ENCODE measurements at regions not wholly inside any gene's neighbourhood (a gene's known extent, or its start where the extent isn't known, plus 50 kb on each side); places are given as distances from the start of the nearest gene placed in this dataset.
"Not testable (repeated sequence)": the region's sequence is repeated elsewhere in the genome, so short reads cannot be mapped to it uniquely, and the experiment has no call there.

- TF ChIP-seq ZFX (IDR thresholded peaks at IDR 0.05; ENCODE audit: borderline replicate concordance): no peak
- TF ChIP-seq, protein P1, sequence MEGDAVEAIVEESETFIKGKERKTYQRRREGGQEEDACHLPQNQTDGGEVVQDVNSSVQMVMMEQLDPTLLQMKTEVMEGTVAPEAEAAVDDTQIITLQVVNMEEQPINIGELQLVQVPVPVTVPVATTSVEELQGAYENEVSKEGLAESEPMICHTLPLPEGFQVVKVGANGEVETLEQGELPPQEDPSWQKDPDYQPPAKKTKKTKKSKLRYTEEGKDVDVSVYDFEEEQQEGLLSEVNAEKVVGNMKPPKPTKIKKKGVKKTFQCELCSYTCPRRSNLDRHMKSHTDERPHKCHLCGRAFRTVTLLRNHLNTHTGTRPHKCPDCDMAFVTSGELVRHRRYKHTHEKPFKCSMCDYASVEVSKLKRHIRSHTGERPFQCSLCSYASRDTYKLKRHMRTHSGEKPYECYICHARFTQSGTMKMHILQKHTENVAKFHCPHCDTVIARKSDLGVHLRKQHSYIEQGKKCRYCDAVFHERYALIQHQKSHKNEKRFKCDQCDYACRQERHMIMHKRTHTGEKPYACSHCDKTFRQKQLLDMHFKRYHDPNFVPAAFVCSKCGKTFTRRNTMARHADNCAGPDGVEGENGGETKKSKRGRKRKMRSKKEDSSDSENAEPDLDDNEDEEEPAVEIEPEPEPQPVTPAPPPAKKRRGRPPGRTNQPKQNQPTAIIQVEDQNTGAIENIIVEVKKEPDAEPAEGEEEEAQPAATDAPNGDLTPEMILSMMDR (IDR thresholded peaks at IDR 0.05): no peak
- no peak overlapping the region for H3K27ac ChIP-seq
Observed at GRCh38 chr14:49051328-49052060, 534.7 kb downstream of the RPS29 start.

DNA sequence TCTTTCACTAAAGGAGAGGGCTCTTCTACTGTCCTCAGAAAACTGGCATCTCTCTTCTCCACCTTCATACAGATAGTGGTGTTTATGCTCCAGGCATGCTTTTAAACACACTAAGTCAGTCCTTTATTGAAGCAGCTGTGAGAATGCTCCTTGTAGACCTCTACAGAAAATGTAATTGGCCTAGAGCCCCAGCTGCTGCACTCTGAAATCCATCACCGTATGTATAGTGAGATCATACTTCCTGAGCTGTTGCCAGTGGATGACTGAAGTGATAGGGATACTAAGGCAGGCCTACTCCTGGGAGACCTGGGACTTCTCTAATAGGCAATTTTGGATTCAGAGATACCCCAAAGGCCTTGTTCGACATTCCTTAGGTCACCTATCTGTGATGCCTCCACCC is 535.4 kb downstream of the RPS29 start:
- TF ChIP-seq, protein P1 (IDR thresholded peaks at IDR 0.05): no peak
- TF ChIP-seq ZFX (IDR thresholded peaks at IDR 0.05; ENCODE audit: borderline replicate concordance): no peak
- H3K27ac ChIP-seq: no peak overlapping the region

DNA sequence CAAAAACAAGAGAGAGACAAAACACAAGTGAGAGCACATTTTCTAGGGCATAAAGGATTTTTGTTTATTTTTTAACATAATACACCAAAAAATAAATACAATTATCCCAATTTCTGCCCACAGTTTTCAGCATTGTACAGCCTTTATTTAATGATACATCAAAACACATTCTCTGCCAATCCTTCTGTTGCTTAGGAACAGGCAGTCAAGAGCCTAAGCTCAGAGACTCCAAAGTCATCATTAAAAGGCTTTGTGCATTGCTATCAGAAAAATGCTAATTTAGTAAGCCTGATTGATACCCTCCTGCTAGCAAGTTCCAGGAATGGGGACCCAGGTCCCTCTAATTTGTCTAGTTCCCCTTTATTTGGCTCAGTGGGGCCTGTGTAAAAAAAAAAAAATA is 536.5 kb downstream of the RPS29 start:
- no peak overlapping the region for H3K27ac ChIP-seq
- TF ChIP-seq ZFX (IDR thresholded peaks at IDR 0.05; ENCODE audit: borderline replicate concordance): no peak
- TF ChIP-seq, protein P1 (IDR thresholded peaks at IDR 0.05): no peak

DNA sequence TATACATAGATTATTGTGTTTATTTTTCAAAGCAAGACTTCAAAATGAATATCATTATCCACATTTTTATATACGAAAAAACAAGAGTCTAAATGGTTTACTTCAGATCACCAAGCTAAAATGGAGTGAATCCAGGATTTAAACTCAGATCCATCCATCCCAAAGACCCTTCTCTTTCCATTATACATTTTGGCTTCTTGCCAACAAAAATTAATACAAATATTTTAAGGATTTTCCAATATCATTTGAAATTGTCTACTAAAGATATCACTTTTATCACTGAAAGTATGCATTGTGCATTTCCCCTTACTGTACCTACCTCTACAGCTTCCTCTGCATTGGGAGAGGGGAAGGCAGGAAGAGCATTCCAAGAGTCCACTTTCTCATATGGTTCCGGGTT is 541.2 kb downstream of the RPS29 start:
- TF ChIP-seq, protein P1 (IDR thresholded peaks at IDR 0.05): no peak
- TF ChIP-seq ZFX (IDR thresholded peaks at IDR 0.05; ENCODE audit: borderline replicate concordance): no peak
- H3K27ac ChIP-seq: no peak overlapping the region

GRCh38 chr14:49036984-49037516 is 549.1 kb downstream of the RPS29 start:
- no peak overlapping the region for H3K27ac ChIP-seq
- TF ChIP-seq, protein P1 (IDR thresholded peaks at IDR 0.05): no peak
- TF ChIP-seq ZFX (IDR thresholded peaks at IDR 0.05; ENCODE audit: borderline replicate concordance): no peak

GRCh38 chr14:49036266-49036665 is 549.9 kb downstream of the RPS29 start:
- TF ChIP-seq, protein P1 (IDR thresholded peaks at IDR 0.05): no peak
- no peak for TF ChIP-seq ZFX (IDR thresholded peaks at IDR 0.05; ENCODE audit: borderline replicate concordance)
- H3K27ac ChIP-seq: no peak overlapping the region

GRCh38 chr14:49033131-49033530 is 553.0 kb downstream of the RPS29 start:
- TF ChIP-seq ZFX (IDR thresholded peaks at IDR 0.05; ENCODE audit: borderline replicate concordance): no peak
- TF ChIP-seq, protein P1 (IDR thresholded peaks at IDR 0.05): no peak
- no peak overlapping the region for H3K27ac ChIP-seq

- not testable (repeated sequence) for H3K27ac ChIP-seq
Observed at GRCh38 chr14:49031710-49032109, 554.5 kb downstream of the RPS29 start.

All from 22Rv1 (cell line).